ENCODE measurements at regions not wholly inside any gene's neighbourhood (a gene's known extent, or its start where the extent isn't known, plus 50 kb on each side); places are given as distances from the start of the nearest gene placed in this dataset.

- no peak overlapping the region for H3K4me3 ChIP-seq (replicated peaks in 1 of 2; ENCODE audit: low read depth in 2 of 2, low read length in 2 of 2)
- no peak for TF ChIP-seq CTCF (IDR thresholded peaks at IDR 0.05; ENCODE audit: low read depth, low read length)
- DNase-seq (ENCODE audit: low read depth in 2 of 2) = no peak
Observed at GRCh38 chr2:83951378-83951947, 507.6 kb downstream of the SUCLG1 start.

GRCh38 chr2:83949361-83949760 lies 509.7 kb downstream of the SUCLG1 start:
- DNase-seq (ENCODE audit: low read depth in 2 of 2) = no peak
- no peak for TF ChIP-seq CTCF (IDR thresholded peaks at IDR 0.05; ENCODE audit: low read depth, low read length)
- no peak overlapping the region for H3K4me3 ChIP-seq (replicated peaks in 1 of 2; ENCODE audit: low read depth in 2 of 2, low read length in 2 of 2)

- no peak for DNase-seq (ENCODE audit: low read depth in 2 of 2)
- H3K4me3 ChIP-seq (replicated peaks in 1 of 2; ENCODE audit: low read depth in 2 of 2, low read length in 2 of 2) = no peak overlapping the region
Observed at GRCh38 chr2:83944191-83944590, 514.9 kb downstream of the SUCLG1 start.

GRCh38 chr2:83943265-83943664 lies 515.8 kb downstream of the SUCLG1 start:
- no peak for DNase-seq (ENCODE audit: low read depth in 2 of 2)
- TF ChIP-seq CTCF (IDR thresholded peaks at IDR 0.05; ENCODE audit: low read depth, low read length) = no peak
- H3K4me3 ChIP-seq (replicated peaks in 1 of 2; ENCODE audit: low read depth in 2 of 2, low read length in 2 of 2) = no peak overlapping the region

More at GRCh38 chr2:83944191-83944590, 514.9 kb downstream of the SUCLG1 start:
- TF ChIP-seq CTCF (IDR thresholded peaks at IDR 0.05; ENCODE audit: low read depth, low read length) = no peak

GRCh38 chr2:83941886-83942285 lies 517.2 kb downstream of the SUCLG1 start:
- no peak overlapping the region for H3K4me3 ChIP-seq (replicated peaks in 1 of 2; ENCODE audit: low read depth in 2 of 2, low read length in 2 of 2)
- TF ChIP-seq CTCF (IDR thresholded peaks at IDR 0.05; ENCODE audit: low read depth, low read length) = no peak
- no peak for DNase-seq (ENCODE audit: low read depth in 2 of 2)

GRCh38 chr2:83933749-83934148 lies 525.3 kb downstream of the SUCLG1 start:
- no peak for DNase-seq (ENCODE audit: low read depth in 2 of 2)
- no peak overlapping the region for H3K4me3 ChIP-seq (replicated peaks in 1 of 2; ENCODE audit: low read depth in 2 of 2, low read length in 2 of 2)
- no peak for TF ChIP-seq CTCF (IDR thresholded peaks at IDR 0.05; ENCODE audit: low read depth, low read length)

GRCh38 chr2:83923531-83923930 lies 535.5 kb downstream of the SUCLG1 start:
- DNase-seq (ENCODE audit: low read depth in 2 of 2) = no peak
- no peak for TF ChIP-seq CTCF (IDR thresholded peaks at IDR 0.05; ENCODE audit: low read depth, low read length)
- H3K4me3 ChIP-seq (replicated peaks in 1 of 2; ENCODE audit: low read depth in 2 of 2, low read length in 2 of 2) = no peak overlapping the region
